GM12878 (cell line): ENCODE measurements at regions not wholly inside any gene's neighbourhood (a gene's known extent, or its start where the extent isn't known, plus 50 kb on each side); places are given as distances from the start of the nearest gene placed in this dataset.

Source experiments
- ASH2L ChIP-seq: fragments of 300-600, 200-600 bp; sonication (generic); IDR thresholded peaks from 2 replicates; pipeline ENCODE4 v1.6.1; 2017; ENCODE audit warnings: low read depth, mild to moderate bottlenecking, borderline replicate concordance
- EGR1 ChIP-seq, 2 experiments: IDR thresholded peaks; 1 replicate in 1 of 2; 2 replicates in 1 of 2; pipeline ENCODE4 v1.6.1; 2011 to 2012; ENCODE audit warnings: low read depth in 2 of 2, low read length in 2 of 2, borderline replicate concordance in 1 of 2, mild to moderate bottlenecking in 1 of 2, moderate library complexity in 1 of 2
- ESRRA ChIP-seq: IDR thresholded peaks from 2 replicates; pipeline ENCODE4 v1.6.1; 2012; ENCODE audit warnings: mild to moderate bottlenecking, low read length, improper control_type of control experiment
- EZH2 ChIP-seq: IDR thresholded peaks from 2 replicates; pipeline ENCODE4 v1.6.1; 2012; ENCODE audit warnings: low read depth, mild to moderate bottlenecking, control low read depth, inconsistent platforms, low read length, borderline replicate concordance; ENCODE audit not compliant: control insufficient read depth
- IRF4 ChIP-seq: IDR thresholded peaks from 2 replicates; pipeline ENCODE4 v1.6.1; 2011; ENCODE audit warnings: low read depth, low read length
- MEF2A ChIP-seq: IDR thresholded peaks from 2 replicates; pipeline ENCODE4 v1.6.1; 2011; ENCODE audit warnings: low read depth, mild to moderate bottlenecking, low read length, moderate library complexity; ENCODE audit not compliant: insufficient read depth
- NR2F1 ChIP-seq: fragments of 450-650 bp; conservative IDR thresholded peaks from 2 replicates; pipeline ENCODE4 v1.6.1; 2017; ENCODE audit warnings: mild to moderate bottlenecking
- POLR2AphosphoS5 ChIP-seq: IDR thresholded peaks from 2 replicates; pipeline ENCODE4 v1.6.1; 2011; ENCODE audit warnings: mild to moderate bottlenecking, low read length, inconsistent platforms
- RB1 ChIP-seq: fragments of 450-650 bp; formaldehyde crosslinking; IDR thresholded peaks from 2 replicates; pipeline ENCODE4 v1.6.1; 2017; ENCODE audit warnings: mild to moderate bottlenecking, borderline replicate concordance
- SMAD1 ChIP-seq: fragments of 450-650 bp; IDR thresholded peaks from 2 replicates; pipeline ENCODE4 v1.6.1; 2018; ENCODE audit warnings: mild to moderate bottlenecking, low read depth; ENCODE audit not compliant: partially characterized antibody
- SRF ChIP-seq, 2 experiments: IDR thresholded peaks; 2 replicates each; pipeline ENCODE4 v1.6.1; 2011; ENCODE audit warnings: low read depth in 2 of 2, low read length in 2 of 2, mild to moderate bottlenecking in 1 of 2, moderate library complexity in 1 of 2
- WRNIP1 ChIP-seq: IDR thresholded peaks from 2 replicates; pipeline ENCODE4 v1.6.1; 2011; ENCODE audit warnings: low read depth, low read length, improper control_type of control experiment, borderline replicate concordance
- TF ChIP-seq, protein P1 (sequence below): fragments of 450-650 bp; IDR thresholded peaks from 2 replicates; pipeline ENCODE4 v1.6.1; 2017; ENCODE audit warnings: low read depth, mild to moderate bottlenecking, moderate library complexity
- TF ChIP-seq, protein P2 (sequence below): IDR thresholded peaks from 2 replicates; pipeline ENCODE4 v1.6.1; 2012; ENCODE audit warnings: low read depth, low read length, improper control_type of control experiment
- TF ChIP-seq, protein P3 (sequence below): fragments of 450-650 bp; conservative IDR thresholded peaks from 2 replicates; pipeline ENCODE4 v1.6.1; 2017; ENCODE audit warnings: mild to moderate bottlenecking, moderate library complexity
- TF ChIP-seq, protein P4 (sequence below): fragments of 450-650 bp; formaldehyde crosslinking; IDR thresholded peaks from 2 replicates; pipeline ENCODE4 v1.4.0; 2020; ENCODE audit warnings: mild to moderate bottlenecking, moderate library complexity
- TF ChIP-seq, protein P5 (sequence below): fragments of 450-650 bp; IDR thresholded peaks from 2 replicates; pipeline ENCODE4 v1.6.1; 2016; ENCODE audit warnings: mild to moderate bottlenecking

DNA sequence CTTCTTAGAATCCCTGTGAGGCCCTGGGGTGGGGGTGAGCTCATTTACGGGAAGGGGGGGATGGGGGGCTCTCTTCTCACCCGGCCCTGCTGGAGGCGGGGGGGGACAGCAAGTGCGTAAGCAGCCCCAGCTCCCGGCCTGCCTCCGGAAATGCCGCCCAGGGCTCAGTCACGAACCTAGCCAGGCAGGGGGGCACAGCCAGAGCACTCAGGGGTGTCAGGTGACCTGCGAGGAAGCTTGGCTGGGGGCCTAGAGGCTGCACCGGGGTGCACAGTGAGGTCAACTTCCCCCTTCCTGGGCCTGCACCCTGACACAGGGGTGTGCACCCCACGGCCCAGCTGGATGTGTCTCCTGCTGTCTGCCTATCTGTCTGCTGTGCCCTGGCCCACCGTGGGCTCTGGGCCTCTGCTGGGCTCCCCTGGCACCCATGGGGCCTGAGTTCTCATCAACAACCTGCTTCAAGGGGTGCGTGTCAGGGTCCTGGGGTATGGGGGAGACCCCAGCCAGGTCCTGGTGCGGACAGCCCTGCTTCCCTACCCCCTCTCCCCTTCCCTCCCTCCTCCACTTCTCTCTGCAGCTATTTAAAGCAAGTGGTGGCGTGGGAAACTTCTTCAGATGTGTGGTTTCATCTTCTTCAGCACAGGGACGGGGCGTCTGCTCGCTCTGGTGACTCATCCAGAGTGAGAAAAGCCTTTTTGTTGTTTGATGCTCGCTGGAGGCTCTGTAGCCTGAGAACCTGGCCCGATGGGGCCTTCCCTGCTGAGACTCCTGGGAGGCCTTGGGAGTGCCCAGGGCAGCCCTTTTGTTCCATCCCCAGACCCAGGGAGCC lies 92.5 kb upstream of the RUNX3 start (continued):
- TF ChIP-seq, protein P1, sequence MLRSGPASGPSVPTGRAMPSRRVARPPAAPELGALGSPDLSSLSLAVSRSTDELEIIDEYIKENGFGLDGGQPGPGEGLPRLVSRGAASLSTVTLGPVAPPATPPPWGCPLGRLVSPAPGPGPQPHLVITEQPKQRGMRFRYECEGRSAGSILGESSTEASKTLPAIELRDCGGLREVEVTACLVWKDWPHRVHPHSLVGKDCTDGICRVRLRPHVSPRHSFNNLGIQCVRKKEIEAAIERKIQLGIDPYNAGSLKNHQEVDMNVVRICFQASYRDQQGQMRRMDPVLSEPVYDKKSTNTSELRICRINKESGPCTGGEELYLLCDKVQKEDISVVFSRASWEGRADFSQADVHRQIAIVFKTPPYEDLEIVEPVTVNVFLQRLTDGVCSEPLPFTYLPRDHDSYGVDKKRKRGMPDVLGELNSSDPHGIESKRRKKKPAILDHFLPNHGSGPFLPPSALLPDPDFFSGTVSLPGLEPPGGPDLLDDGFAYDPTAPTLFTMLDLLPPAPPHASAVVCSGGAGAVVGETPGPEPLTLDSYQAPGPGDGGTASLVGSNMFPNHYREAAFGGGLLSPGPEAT: peak; percentile 90
- TF ChIP-seq, protein P2, sequence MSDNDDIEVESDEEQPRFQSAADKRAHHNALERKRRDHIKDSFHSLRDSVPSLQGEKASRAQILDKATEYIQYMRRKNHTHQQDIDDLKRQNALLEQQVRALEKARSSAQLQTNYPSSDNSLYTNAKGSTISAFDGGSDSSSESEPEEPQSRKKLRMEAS: 0 out of 2 replicates have a peak, but pooled peaks have one; percentile 32
- TF ChIP-seq, protein P3, sequence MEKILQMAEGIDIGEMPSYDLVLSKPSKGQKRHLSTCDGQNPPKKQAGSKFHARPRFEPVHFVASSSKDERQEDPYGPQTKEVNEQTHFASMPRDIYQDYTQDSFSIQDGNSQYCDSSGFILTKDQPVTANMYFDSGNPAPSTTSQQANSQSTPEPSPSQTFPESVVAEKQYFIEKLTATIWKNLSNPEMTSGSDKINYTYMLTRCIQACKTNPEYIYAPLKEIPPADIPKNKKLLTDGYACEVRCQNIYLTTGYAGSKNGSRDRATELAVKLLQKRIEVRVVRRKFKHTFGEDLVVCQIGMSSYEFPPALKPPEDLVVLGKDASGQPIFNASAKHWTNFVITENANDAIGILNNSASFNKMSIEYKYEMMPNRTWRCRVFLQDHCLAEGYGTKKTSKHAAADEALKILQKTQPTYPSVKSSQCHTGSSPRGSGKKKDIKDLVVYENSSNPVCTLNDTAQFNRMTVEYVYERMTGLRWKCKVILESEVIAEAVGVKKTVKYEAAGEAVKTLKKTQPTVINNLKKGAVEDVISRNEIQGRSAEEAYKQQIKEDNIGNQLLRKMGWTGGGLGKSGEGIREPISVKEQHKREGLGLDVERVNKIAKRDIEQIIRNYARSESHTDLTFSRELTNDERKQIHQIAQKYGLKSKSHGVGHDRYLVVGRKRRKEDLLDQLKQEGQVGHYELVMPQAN: peak; percentile 51
- TF ChIP-seq EZH2: no peak
- TF ChIP-seq, protein P4, sequence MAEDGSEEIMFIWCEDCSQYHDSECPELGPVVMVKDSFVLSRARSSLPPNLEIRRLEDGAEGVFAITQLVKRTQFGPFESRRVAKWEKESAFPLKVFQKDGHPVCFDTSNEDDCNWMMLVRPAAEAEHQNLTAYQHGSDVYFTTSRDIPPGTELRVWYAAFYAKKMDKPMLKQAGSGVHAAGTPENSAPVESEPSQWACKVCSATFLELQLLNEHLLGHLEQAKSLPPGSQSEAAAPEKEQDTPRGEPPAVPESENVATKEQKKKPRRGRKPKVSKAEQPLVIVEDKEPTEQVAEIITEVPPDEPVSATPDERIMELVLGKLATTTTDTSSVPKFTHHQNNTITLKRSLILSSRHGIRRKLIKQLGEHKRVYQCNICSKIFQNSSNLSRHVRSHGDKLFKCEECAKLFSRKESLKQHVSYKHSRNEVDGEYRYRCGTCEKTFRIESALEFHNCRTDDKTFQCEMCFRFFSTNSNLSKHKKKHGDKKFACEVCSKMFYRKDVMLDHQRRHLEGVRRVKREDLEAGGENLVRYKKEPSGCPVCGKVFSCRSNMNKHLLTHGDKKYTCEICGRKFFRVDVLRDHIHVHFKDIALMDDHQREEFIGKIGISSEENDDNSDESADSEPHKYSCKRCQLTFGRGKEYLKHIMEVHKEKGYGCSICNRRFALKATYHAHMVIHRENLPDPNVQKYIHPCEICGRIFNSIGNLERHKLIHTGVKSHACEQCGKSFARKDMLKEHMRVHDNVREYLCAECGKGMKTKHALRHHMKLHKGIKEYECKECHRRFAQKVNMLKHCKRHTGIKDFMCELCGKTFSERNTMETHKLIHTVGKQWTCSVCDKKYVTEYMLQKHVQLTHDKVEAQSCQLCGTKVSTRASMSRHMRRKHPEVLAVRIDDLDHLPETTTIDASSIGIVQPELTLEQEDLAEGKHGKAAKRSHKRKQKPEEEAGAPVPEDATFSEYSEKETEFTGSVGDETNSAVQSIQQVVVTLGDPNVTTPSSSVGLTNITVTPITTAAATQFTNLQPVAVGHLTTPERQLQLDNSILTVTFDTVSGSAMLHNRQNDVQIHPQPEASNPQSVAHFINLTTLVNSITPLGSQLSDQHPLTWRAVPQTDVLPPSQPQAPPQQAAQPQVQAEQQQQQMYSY (CRISPR knock-in tag): no peak
- TF ChIP-seq ASH2L: peak; percentile 87; the same call in 1 of the 2 replicates
- TF ChIP-seq NR2F1: peak; percentile 99
- TF ChIP-seq WRNIP1: no peak
- peak in 1 of 2 experiments; percentile 66; a peak in 1 of 4 replicates for TF ChIP-seq SRF (IDR thresholded peaks at IDR 0.05; ENCODE audit: low read depth in 2 of 2, low read length in 2 of 2)
- peak; percentile 77; the same call in 1 of the 2 replicates for TF ChIP-seq IRF4
- peak; percentile 87 for TF ChIP-seq POLR2AphosphoS5
- TF ChIP-seq EGR1 (IDR thresholded peaks at IDR 0.05; ENCODE audit: borderline replicate concordance in 1 of 2, low read depth in 2 of 2, low read length in 2 of 2): peak in 1 of 2 experiments; percentile 50; a peak in 1 of 3 replicates
- TF ChIP-seq MEF2A: peak; percentile 95
- TF ChIP-seq RB1: peak; percentile 65
- TF ChIP-seq, protein P5, sequence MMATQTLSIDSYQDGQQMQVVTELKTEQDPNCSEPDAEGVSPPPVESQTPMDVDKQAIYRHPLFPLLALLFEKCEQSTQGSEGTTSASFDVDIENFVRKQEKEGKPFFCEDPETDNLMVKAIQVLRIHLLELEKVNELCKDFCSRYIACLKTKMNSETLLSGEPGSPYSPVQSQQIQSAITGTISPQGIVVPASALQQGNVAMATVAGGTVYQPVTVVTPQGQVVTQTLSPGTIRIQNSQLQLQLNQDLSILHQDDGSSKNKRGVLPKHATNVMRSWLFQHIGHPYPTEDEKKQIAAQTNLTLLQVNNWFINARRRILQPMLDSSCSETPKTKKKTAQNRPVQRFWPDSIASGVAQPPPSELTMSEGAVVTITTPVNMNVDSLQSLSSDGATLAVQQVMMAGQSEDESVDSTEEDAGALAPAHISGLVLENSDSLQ: peak; percentile 78
- peak; percentile 92 for TF ChIP-seq SMAD1
- TF ChIP-seq ESRRA: no peak
